Type B pancreatic cell (in vitro differentiated cells): ENCODE measurements at regions not wholly inside any gene's neighbourhood (a gene's known extent, or its start where the extent isn't known, plus 50 kb on each side); places are given as distances from the start of the nearest gene placed in this dataset.

Experiments used
- DNase-seq: peaks from one replicate; pipeline ENCODE4 v3.0.0; 2021; ENCODE audit warnings: mixed read lengths; ENCODE audit not compliant: unreplicated experiment; ENCODE audit errors: extremely low spot score
- H3K27ac Mint-ChIP-seq: 2 replicates; pipeline ENCODE4 v1.8.0; 2021; ENCODE audit warnings: mild to moderate bottlenecking, mixed read lengths
- H3K27me3 Mint-ChIP-seq: 2 replicates; pipeline ENCODE4 v1.8.0; 2021; ENCODE audit warnings: mixed read lengths
- H3K36me3 Mint-ChIP-seq: 2 replicates; pipeline ENCODE4 v1.8.0; 2021; ENCODE audit warnings: mixed read lengths
- H3K4me1 Mint-ChIP-seq: one replicate; pipeline ENCODE4 v1.8.0; 2021; ENCODE audit warnings: mixed read lengths; ENCODE audit not compliant: unreplicated experiment
- H3K4me3 Mint-ChIP-seq: 2 replicates; pipeline ENCODE4 v1.8.0; 2021; ENCODE audit warnings: mild to moderate bottlenecking, mixed read lengths
- H3K9me3 Mint-ChIP-seq: 2 replicates; pipeline ENCODE4 v1.8.0; 2021; ENCODE audit warnings: mixed read lengths
- CTCF ChIP-seq: fragments of 200-600 bp; sonication (generic); conservative IDR thresholded peaks from 2 replicates; pipeline ENCODE4 v1.5.0; 2021; ENCODE audit warnings: antibody characterized with exemption, mild to moderate bottlenecking

GRCh38 chr2:67015681-67016080, 381.5 kb upstream of the ETAA1 start:
- Mint-ChIP-seq H3K27ac (no peak overlapping the region), H3K27me3 (no peaks in the 10 kb centered on the region), H3K9me3 (peaks cover 9% of the 10 kb centered on the region), H3K4me3 (no peak overlapping the region), H3K36me3 (no peaks in the 10 kb centered on the region), H3K4me1 (no peaks in the 10 kb centered on the region)
- DNase-seq = no peak
- TF ChIP-seq CTCF = no peak

GRCh38 chr2:67018301-67018700, 378.8 kb upstream of the ETAA1 start:
- H3K4me1 Mint-ChIP-seq = no peaks in the 10 kb centered on the region
- DNase-seq = no peak
- no peak overlapping the region for H3K4me3 Mint-ChIP-seq
- no peak for TF ChIP-seq CTCF
- H3K9me3 Mint-ChIP-seq = peaks cover 9% of the 10 kb centered on the region
- no peaks in the 10 kb centered on the region for H3K36me3 Mint-ChIP-seq
- no peak overlapping the region for H3K27ac Mint-ChIP-seq
- no peaks in the 10 kb centered on the region for H3K27me3 Mint-ChIP-seq

DNA sequence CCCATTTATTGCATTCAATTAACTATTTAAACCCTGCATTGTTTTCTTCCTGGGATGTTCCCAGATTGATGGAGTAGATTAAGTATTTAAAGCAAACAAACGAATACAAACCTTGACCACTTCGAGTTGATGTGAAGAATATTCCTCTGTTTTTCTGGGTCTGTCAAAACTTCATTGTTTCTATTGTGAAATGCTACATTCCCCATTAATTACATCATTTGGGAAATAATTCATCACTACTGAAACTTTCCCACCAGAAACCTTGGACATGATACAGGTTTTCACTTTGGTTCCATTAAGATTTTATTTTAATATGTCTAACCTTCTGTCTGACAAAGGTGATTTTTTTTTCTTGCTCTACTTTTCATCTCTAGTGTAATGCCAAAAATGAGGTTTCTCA, 365.1 kb upstream of the ETAA1 start:
- no peak for DNase-seq
- no peak for TF ChIP-seq CTCF
- Mint-ChIP-seq H3K36me3 (no peaks in the 10 kb centered on the region), H3K27me3 (no peaks in the 10 kb centered on the region), H3K4me1 (peaks cover 9% of the 10 kb centered on the region), H3K27ac (no peak overlapping the region), H3K4me3 (no peak overlapping the region), H3K9me3 (peaks cover 8% of the 10 kb centered on the region)

GRCh38 chr2:67036444-67036843, 360.7 kb upstream of the ETAA1 start:
- Mint-ChIP-seq H3K4me3 (no peak overlapping the region), H3K27me3 (no peaks in the 10 kb centered on the region), H3K9me3 (peaks cover 4% of the 10 kb centered on the region), H3K4me1 (peaks cover 21% of the 10 kb centered on the region), H3K27ac (no peak overlapping the region), H3K36me3 (no peaks in the 10 kb centered on the region)
- DNase-seq = no peak
- no peak for TF ChIP-seq CTCF

GRCh38 chr2:67037655-67038054, 359.5 kb upstream of the ETAA1 start:
- peaks cover 2% of the 10 kb centered on the region for H3K27me3 Mint-ChIP-seq
- no peaks in the 10 kb centered on the region for H3K36me3 Mint-ChIP-seq
- no peak overlapping the region for H3K4me3 Mint-ChIP-seq
- no peak for DNase-seq
- no peaks in the 10 kb centered on the region for H3K9me3 Mint-ChIP-seq
- TF ChIP-seq CTCF = no peak
- no peak overlapping the region for H3K27ac Mint-ChIP-seq
- peaks cover 21% of the 10 kb centered on the region for H3K4me1 Mint-ChIP-seq

DNA sequence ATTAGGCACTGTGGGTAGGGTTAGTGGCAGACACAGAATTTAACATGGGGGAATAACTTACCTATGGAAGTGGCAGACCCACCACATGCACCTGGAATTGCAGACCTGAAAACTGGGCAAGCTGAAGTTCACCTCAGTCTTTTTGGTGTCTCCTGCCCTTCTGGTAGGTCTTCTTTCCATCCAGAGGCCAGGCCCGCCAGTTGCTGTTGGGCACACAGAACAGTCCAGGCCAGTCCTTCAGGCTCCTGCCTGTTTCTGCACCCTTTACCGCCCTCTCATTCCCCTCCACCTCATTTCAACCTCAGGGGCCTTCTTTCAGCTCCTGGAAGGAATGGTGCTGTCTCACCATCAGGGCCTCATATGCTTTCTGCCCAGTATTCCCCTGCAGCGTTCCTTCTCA, 358.9 kb upstream of the ETAA1 start:
- peaks cover 21% of the 10 kb centered on the region for H3K4me1 Mint-ChIP-seq
- H3K9me3 Mint-ChIP-seq = no peaks in the 10 kb centered on the region
- H3K27ac Mint-ChIP-seq = no peak overlapping the region
- no peaks in the 10 kb centered on the region for H3K36me3 Mint-ChIP-seq
- DNase-seq = no peak
- H3K4me3 Mint-ChIP-seq = no peak overlapping the region
- no peak for TF ChIP-seq CTCF
- H3K27me3 Mint-ChIP-seq = peaks cover 3% of the 10 kb centered on the region
